ENCODE measurements at regions not wholly inside any gene's neighbourhood (a gene's known extent, or its start where the extent isn't known, plus 50 kb on each side); places are given as distances from the start of the nearest gene placed in this dataset.
"Not testable (repeated sequence)": the region's sequence is repeated elsewhere in the genome, so short reads cannot be mapped to it uniquely, and the experiment has no call there.

GRCh38 chr6:26730019-26730766, 70.6 kb upstream of the ZNF322 start:
- not testable (repeated sequence) for TF ChIP-seq CTCF, POLR2AphosphoS5 (IDR thresholded peaks at IDR 0.05)

Measured in transverse colon (tissue), 4 donors.